ENCODE measurements at regions not wholly inside any gene's neighbourhood (a gene's known extent, or its start where the extent isn't known, plus 50 kb on each side); places are given as distances from the start of the nearest gene placed in this dataset.
"Not testable (repeated sequence)": the region's sequence is repeated elsewhere in the genome, so short reads cannot be mapped to it uniquely, and the experiment has no call there.

GRCh38 chr15:22713933-22714332 is 72.5 kb upstream of the NIPA1 start:
- not testable (repeated sequence) for H3K4me3 Mint-ChIP-seq; H3K4me1 Mint-ChIP-seq (ENCODE audit: low read depth); H3K36me3 Mint-ChIP-seq (ENCODE audit: low read depth); H3K9me3 Mint-ChIP-seq; DNase-seq; H3K27ac Mint-ChIP-seq
- H3K27me3 Mint-ChIP-seq (ENCODE audit: insufficient read depth) = peaks cover 20% of the 10 kb centered on the region

- H3K36me3 Mint-ChIP-seq (ENCODE audit: low read depth); H3K9me3 Mint-ChIP-seq; H3K4me1 Mint-ChIP-seq (ENCODE audit: low read depth); H3K27ac Mint-ChIP-seq; DNase-seq; H3K4me3 Mint-ChIP-seq: not testable (repeated sequence)
- peaks cover 20% of the 10 kb centered on the region for H3K27me3 Mint-ChIP-seq (ENCODE audit: insufficient read depth)
Observed at GRCh38 chr15:22714358-22715132, 71.9 kb upstream of the NIPA1 start.

DNA sequence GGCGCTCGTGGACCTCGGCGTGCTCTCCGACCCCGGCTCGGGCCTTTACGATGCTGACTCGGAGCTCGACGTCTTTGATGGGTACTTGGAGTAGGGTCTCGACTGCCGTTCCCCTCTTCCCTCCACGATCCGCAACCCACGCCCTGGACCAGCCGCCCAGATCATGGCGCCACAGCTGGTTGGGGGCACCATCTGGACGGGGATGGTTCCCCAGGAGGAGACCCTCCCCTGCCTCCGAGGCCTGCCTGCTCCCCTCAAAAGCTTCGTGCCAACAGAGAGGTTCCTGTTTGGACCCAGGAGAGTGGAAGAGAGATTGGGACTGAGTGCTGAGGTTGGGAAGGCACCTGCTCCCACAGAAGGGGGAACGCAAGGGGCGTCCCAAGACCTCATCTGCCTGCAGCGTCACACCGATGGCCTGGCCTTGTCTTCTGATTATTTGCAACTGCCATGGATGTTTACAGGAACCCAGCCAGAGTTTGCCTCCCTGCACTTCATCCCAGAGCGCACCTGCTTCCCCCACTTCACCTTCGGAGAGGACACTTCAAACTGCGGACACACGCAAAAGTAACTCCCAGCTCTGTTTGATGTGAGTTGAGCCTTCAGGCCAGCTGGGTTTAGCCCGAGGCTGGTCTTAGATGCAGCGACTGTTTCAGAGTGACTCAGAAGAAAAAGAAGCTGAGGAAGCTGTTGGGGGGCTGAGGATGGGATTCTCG is 71.2 kb upstream of the NIPA1 start:
- peak overlapping the region; percentile 45 for H3K4me3 Mint-ChIP-seq
- H3K27ac Mint-ChIP-seq; H3K9me3 Mint-ChIP-seq; H3K4me1 Mint-ChIP-seq (ENCODE audit: low read depth); H3K36me3 Mint-ChIP-seq (ENCODE audit: low read depth); DNase-seq: not testable (repeated sequence)
- peaks cover 20% of the 10 kb centered on the region for H3K27me3 Mint-ChIP-seq (ENCODE audit: insufficient read depth)

DNA sequence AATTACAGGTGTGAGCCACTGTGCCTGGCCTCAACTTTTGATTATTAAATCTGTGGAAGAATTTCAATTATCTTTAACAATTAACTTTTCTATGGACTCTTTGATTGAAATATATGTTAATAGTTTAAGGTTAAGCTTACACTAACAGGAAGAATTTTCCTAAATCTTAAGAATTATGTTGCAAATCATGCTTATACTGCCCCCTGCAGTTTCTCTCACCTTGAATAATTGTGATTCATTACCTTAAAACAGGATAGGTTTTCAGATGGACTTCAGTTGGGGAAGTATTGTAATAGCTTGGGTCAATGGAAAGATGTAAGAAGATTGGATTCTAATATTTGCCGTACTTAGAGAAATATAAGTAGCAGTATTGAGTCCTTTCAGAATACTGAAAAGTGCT is 66.5 kb upstream of the NIPA1 start:
- not testable (repeated sequence) for H3K36me3 Mint-ChIP-seq (ENCODE audit: low read depth); H3K9me3 Mint-ChIP-seq; DNase-seq; H3K4me3 Mint-ChIP-seq; H3K4me1 Mint-ChIP-seq (ENCODE audit: low read depth); H3K27ac Mint-ChIP-seq
- peaks cover 23% of the 10 kb centered on the region for H3K27me3 Mint-ChIP-seq (ENCODE audit: insufficient read depth)
- TF ChIP-seq, protein P1, sequence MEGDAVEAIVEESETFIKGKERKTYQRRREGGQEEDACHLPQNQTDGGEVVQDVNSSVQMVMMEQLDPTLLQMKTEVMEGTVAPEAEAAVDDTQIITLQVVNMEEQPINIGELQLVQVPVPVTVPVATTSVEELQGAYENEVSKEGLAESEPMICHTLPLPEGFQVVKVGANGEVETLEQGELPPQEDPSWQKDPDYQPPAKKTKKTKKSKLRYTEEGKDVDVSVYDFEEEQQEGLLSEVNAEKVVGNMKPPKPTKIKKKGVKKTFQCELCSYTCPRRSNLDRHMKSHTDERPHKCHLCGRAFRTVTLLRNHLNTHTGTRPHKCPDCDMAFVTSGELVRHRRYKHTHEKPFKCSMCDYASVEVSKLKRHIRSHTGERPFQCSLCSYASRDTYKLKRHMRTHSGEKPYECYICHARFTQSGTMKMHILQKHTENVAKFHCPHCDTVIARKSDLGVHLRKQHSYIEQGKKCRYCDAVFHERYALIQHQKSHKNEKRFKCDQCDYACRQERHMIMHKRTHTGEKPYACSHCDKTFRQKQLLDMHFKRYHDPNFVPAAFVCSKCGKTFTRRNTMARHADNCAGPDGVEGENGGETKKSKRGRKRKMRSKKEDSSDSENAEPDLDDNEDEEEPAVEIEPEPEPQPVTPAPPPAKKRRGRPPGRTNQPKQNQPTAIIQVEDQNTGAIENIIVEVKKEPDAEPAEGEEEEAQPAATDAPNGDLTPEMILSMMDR (IDR thresholded peaks at IDR 0.05) = peak; percentile 70

- DNase-seq; H3K4me1 Mint-ChIP-seq (ENCODE audit: low read depth); H3K27ac Mint-ChIP-seq; H3K36me3 Mint-ChIP-seq (ENCODE audit: low read depth); H3K4me3 Mint-ChIP-seq; H3K9me3 Mint-ChIP-seq: not testable (repeated sequence)
- peaks cover 11% of the 10 kb centered on the region for H3K27me3 Mint-ChIP-seq (ENCODE audit: insufficient read depth)
Observed at GRCh38 chr15:22726104-22726503, 60.3 kb upstream of the NIPA1 start.

DNA sequence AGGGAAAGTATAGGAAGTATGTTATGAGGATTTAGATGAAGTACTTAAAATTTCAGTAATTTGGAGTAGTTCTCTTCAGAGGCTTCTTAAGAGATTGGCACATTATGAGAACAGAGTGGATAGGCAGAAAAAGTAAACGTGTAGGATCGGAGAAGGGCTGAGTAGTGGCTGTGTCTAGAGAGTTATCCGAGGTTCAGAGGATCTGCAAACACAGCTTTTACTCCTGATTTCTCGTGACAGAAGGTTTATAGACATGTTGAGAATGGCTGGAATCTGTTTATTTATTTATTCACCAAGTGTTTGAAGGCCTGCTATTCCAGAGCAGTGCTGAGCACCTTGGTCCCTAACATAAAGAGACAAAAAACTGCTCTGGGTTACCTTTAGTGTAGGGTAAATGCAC is 51.4 kb upstream of the NIPA1 start:
- DNase-seq; H3K9me3 Mint-ChIP-seq; H3K36me3 Mint-ChIP-seq (ENCODE audit: low read depth); H3K27me3 Mint-ChIP-seq (ENCODE audit: insufficient read depth): not testable (repeated sequence)
- H3K4me3 Mint-ChIP-seq = peak overlapping the region; percentile 23
- H3K4me1 Mint-ChIP-seq (ENCODE audit: low read depth) = peaks cover 38% of the 10 kb centered on the region
- peak overlapping the region; percentile 29 for H3K27ac Mint-ChIP-seq

- TF ChIP-seq, protein P1 (IDR thresholded peaks at IDR 0.05) = no peak
- Mint-ChIP-seq H3K27ac (peak overlapping the region; percentile 64), H3K4me3 (no peak overlapping the region; the same call in 1 of the 2 replicates), H3K9me3 (no peaks in the 10 kb centered on the region), H3K36me3 (ENCODE audit: low read depth) (no peaks in the 10 kb centered on the region), H3K4me1 (ENCODE audit: low read depth) (peaks cover 38% of the 10 kb centered on the region), H3K27me3 (ENCODE audit: insufficient read depth) (peaks cover 3% of the 10 kb centered on the region)
- DNase-seq = peak; percentile 84
Observed at GRCh38 chr15:22735781-22736180, 50.7 kb upstream of the NIPA1 start.

DNA sequence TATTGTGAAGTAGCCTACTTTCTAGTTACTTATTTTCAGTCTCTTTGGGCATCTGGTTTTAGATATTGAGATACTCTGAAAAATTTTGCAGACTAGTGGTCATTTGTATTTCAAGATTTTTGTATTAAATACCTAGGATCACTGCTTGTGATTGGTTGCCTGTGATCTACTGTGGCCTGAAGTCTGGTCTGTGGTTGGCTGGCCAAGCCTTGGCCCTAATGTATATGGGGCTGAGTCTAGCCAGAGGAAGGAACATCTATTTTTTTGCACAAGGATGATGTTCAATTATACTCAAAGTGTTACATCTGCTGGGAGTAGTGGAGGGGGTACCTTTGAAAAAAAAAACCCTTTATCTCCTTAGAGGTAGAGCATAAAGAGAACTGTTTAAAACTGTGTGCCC is 50.2 kb upstream of the NIPA1 start:
- not testable (repeated sequence) for H3K27me3 Mint-ChIP-seq (ENCODE audit: insufficient read depth); H3K9me3 Mint-ChIP-seq; DNase-seq; H3K36me3 Mint-ChIP-seq (ENCODE audit: low read depth)
- Mint-ChIP-seq H3K27ac (peak overlapping the region; percentile 64), H3K4me1 (ENCODE audit: low read depth) (peaks cover 38% of the 10 kb centered on the region), H3K4me3 (peak overlapping the region; percentile 11)
